ENCODE measurements at regions not wholly inside any gene's neighbourhood (a gene's known extent, or its start where the extent isn't known, plus 50 kb on each side); places are given as distances from the start of the nearest gene placed in this dataset.

DNA sequence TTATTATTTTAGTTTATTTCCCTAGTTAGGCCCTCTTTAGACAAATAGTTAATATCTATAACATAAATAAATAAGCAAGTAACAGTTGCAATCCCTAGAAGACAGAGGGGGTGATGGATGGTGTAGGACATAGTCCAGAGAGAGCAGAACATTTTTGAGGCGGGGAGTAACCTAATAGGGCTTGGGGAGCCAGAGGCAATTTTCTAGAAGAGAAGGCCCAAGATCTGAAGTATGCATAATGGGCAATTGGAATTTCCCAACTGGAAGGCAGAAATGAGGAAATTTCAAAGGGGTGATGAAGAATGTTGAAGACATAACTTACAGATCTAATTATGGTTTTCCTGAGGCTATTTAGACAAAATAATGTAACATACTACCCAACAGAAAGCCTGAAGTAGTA is 525.7 kb downstream of the TUSC7 start:
- DNase-seq (ENCODE audit: low read depth in 4 of 4, low spot score in 3 of 4) = no peak

DNA sequence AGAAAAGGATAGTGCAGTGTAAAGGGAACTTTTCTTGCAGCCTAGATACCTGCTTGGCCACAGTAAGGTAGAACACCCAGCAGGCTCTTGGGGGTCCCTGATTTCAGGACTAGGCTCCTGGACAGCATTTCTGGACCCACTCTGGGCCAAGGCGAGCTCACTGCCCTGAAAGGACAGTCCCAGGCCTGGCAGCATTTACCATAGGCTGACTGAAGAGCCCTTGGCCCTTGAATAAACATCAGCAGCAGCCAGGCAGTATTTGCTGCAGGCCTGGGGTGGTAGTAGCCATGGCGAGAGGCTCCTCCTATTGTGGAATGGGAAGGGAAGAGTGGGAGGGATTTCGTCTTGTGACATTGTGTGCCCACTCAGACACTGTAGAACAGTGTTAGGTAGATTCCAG is 529.2 kb downstream of the TUSC7 start:
- DNase-seq (ENCODE audit: low read depth in 4 of 4, low spot score in 3 of 4) = no peak

DNA sequence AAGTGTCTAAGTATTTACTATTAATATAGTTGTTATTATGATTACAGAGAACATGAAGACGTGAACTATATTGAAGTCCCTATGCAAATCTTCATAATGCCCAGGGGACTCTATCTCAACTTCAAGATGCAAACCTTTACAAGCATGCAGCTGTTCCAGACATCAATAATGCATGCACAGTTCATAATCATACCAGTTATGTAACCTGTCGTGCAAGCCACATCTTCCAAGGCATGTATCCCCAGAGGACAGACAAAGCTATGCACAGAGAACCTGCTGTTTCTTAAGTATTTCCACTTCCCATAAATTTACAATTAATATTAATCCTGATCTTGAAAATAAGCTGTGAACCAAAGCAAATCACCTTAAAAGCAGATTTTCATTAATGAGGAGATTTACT is 534.1 kb downstream of the TUSC7 start:
- no peak for DNase-seq (ENCODE audit: low read depth in 4 of 4, low spot score in 3 of 4)

DNA sequence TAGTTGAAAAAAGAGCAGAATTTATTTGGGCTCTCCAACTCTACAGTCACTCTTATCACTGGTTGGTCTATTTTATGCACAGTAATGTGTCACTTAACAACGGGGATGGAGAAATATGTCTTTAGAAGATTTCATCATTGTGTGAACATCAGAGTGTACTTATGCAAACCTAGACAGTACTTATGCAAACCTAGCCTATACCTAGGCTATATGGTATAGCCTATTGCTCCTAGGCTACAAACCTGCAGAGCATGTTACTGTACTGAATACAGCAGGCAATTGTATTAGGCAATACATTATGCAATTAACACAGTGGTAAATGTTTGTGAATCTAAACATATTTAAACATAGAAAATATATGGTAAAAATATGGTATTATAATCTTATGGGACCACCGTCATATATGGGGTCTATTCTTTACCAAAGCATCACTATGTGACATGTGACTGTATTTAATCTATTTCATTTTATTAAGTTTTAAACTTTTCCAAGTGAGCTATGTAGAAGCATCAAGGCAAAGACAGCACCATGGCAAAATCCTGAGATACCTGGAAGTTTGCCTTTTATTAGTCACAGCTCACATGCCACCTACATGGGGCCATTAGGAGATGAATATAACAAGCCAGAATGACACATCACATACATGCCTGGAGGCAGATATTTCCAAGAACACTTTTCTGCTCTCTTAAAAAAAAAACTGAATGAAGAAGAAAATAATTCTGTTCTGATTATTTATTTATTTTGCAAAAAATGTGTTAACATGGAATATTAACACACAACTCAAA is 537.4 kb downstream of the TUSC7 start:
- DNase-seq (ENCODE audit: low read depth in 4 of 4, low spot score in 3 of 4) = no peak

DNA sequence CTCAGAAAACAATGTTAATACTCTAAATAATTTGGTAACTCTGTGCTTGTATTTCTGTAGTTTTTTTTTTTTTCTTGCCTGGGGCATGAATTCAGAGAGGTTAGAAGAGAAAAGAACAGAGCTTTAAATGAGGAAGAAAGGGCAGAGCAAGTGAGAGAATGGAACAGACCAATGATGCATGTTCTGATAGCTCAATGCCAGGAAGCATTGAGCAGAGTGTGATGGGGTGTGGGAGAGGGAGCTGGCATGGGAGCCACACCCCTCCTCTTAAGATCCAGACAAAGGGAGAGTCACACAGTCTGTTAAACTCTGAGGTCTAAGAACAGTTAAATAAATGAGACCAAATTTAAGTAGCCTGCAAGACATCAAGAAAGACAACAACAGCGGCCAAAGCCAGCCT is 538.6 kb downstream of the TUSC7 start:
- DNase-seq (ENCODE audit: low read depth in 4 of 4, low spot score in 3 of 4) = no peak

DNA sequence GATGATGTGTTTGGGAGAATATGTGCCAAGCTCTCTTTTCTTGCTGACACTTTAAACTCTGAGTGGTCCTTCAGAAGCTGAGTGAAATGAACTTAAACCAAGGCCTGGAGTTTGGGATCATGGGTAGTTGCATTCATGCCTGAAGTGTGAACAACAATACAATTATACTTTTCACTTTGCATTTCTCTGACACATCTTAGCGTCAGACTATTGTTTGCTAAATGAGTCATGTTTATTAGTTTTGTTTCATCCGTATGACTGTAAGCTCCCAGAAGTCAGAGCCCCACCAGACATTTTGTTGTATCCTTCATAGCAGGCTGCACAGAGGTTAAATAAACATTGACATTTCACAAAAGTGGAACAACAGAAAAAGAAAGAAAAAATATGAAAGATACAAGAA is 542.6 kb downstream of the TUSC7 start:
- no peak for DNase-seq (ENCODE audit: low read depth in 4 of 4, low spot score in 3 of 4)

DNA sequence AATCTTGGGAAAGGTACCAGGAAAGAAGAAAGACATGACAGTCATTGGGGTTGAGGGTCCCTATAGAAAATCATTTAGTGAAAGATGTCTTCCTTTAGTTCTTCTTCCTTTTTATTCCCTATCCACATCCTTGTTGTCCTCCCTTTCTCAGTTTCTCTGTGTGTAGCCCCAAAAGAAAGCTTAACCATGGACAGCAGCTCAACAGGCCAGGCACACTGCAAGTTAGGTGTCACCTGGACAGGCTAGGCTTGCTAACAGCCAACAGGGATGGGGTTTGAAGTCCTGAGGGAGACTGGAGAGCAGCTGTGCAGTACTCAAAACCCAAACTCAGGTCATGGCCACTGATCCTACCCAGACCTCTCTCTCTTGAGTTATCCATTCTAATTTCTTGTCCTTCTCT is 543.1 kb downstream of the TUSC7 start:
- no peak for DNase-seq (ENCODE audit: low read depth in 4 of 4, low spot score in 3 of 4)

DNA sequence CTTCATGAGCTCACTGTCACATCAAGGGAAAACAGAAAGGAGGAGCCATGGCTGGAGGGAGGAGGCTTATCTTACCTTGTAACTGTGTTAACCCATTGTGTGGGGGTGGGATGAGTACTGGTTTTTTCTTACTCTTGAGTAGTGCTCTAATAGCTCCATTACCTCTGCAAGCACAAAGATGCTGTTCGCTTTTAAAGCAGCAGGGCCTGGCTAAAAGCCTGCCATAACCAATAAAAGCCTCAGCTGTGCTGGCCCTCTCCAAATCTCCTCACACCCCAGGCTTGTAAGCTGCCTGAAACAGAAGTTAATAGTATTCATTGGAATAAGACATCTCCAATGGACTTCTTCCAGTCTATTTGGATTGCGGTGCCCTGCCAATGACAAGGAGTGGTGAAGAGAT is 544.1 kb downstream of the TUSC7 start:
- no peak for DNase-seq (ENCODE audit: low read depth in 4 of 4, low spot score in 3 of 4)

DNA sequence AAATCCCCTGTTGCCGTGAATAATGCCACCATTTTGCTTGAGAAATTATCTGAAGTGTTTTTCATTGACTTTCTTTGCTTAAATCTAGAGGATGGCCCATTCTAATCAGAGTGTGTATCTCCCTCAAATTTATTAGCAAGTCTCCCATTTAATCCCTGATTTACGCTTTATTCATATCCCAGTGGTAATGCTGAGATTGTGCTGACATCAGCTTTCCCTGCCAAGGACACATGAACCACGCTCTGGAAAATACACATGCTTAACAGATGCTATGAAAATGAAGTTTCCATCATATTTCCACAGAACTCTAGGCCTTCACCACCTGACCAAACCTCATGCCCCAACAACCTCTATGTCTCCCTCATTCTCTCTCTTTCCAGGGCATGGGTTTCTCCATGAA is 545.4 kb downstream of the TUSC7 start:
- DNase-seq (ENCODE audit: low read depth in 4 of 4, low spot score in 3 of 4) = no peak

DNA sequence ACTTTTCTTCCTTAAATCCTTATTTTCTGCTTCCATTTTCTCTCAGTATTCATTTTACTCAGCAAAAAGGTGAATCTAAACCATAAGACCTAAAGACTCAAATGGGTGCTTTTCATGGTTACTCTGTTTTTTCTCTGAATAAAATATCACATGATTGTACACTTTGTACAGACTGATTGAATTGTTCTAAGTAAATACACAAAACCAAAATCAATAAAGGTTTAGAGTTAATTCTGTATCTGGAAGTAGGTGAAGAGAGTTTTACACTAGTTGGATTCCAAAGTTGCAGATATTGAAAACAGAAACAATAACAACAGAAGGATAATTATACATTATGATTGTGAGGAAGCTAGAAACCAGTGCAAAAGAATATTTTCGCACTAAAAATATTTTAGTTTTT is 546.2 kb downstream of the TUSC7 start:
- no peak for DNase-seq (ENCODE audit: low read depth in 4 of 4, low spot score in 3 of 4)

DNA sequence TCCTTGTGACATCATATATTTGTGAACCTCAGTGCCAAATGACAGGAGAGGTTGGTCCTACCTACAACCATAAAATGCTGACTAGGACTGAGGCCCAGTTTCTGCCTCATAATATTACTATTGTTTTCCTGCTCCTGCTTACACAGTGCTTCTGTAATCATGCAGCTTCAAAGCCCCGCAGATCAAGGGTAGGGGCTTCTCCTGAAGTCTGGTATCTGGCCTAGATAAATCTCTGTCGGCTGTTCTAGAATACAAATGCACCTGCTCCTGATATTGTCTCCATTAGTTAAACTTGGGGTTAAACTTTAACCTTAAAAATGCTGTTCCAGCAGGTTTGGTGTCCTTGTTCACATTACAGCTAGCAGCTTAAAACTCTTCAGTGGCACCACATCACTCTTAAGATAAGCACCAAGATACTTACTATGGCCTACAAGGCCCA is 552.4 kb downstream of the TUSC7 start:
- DNase-seq (ENCODE audit: low read depth in 4 of 4, low spot score in 3 of 4) = no peak

DNA sequence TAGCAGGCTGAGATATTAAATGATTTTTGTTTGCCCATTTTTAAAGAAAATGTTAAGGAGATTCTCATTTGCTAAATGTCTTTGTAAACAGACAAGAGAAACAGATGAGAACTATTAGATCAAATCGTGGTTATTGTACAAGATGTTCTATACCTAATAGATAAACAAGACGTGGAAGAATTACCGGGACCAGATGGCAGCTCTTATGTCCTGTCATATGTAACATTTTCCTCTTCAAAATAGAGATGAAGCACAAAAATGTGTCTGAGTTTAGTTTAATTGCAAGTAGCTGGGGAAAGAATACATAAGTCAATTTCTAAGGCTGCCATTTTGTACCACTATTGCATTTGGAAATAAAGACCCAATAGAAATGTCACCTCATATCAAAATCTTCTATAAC is 553.7 kb downstream of the TUSC7 start:
- no peak for DNase-seq (ENCODE audit: low read depth in 4 of 4, low spot score in 3 of 4)

DNA sequence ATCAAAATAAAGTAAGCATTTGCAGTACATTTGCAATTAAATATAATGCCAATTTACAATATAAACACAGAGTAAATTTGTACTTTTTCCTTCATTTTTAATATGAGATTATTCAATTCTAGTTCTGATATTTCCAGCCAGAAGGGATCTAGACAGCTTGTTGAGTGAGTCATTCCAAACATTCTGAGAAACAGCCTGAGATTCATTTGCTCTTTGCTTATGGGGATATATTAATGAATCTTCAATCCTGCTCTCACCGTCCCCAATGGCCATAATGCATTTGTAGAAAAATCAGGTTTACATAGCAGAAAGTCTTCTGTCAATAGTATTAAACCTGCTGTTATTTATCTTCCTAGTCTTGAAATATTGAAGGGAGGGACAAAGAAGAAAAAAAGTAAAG is 554.2 kb downstream of the TUSC7 start:
- no peak for DNase-seq (ENCODE audit: low read depth in 4 of 4, low spot score in 3 of 4)

DNA sequence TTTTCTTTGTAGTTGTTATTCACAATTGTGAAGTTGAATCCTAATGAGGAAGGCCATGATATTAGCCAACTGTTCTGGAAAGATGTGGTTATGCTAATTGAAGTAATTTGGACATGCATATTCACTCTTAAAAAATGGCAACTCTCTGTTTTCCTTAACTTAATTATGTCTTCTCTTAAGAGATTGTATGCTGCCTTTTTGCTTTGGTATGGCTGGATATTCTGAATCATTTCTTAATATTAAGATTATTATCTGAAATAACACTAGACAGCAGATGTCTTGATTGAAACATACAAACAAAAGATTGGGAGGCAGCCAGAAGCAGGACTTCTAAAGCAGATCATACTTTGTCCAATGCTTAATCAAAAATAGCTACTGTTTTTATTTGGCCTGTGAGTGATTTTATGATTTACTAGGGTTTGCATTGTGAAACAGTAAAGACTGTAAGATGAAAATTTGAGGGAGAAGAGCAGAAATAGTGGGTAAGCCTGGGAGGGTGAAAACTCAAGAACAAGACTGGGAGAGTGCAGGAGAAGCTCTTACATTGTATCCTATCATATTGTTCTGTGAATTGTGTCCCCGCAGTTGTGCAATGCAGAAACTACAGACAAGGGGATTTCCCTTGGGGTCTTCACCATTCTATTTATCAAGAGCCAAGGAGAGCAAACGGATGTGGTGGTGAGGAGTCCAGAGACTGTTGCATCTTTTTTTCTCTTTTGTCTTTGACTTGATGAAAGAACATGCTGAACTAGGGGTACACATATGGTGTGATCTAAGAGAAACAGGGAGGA is 554.8 kb downstream of the TUSC7 start:
- DNase-seq (ENCODE audit: low read depth in 4 of 4, low spot score in 3 of 4) = no peak

DNA sequence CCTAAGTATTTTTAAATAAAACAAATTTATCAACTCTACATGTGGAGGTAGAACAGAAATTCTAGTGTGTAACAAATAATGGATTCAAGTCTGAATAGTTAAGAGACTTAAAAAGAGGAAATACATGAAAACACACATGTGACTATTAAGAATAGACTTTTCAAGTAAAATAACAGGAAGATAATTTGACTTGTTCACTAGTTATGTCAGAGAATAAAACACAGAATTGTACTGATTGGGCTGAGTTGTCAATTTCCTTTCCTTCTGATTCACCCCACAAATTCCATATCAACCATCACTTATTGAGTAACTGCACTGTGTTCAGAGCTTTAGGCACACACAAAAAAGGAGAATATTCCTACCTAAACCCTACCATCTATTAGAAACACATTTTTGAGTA is 557.2 kb downstream of the TUSC7 start:
- no peak for DNase-seq (ENCODE audit: low read depth in 4 of 4, low spot score in 3 of 4)

DNA sequence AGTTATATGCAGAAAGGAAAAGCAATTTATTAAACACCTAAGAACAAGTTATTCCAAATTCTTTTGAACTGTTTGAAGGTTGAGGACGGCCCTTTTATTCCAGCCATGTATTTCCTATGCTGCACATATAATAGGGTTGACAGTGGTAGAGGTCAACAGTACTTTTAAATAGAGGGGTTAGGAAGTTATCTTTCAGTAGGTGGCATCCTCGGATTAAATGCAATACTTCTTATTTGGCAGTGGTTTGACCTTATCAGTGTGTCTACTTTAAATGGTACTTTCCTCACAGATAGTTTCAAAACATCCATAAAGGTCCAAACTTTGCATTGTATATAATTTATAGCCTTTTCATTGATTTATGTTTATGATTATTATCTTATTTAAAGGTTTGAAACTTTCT is 558.7 kb downstream of the TUSC7 start:
- no peak for DNase-seq (ENCODE audit: low read depth in 4 of 4, low spot score in 3 of 4)

DNA sequence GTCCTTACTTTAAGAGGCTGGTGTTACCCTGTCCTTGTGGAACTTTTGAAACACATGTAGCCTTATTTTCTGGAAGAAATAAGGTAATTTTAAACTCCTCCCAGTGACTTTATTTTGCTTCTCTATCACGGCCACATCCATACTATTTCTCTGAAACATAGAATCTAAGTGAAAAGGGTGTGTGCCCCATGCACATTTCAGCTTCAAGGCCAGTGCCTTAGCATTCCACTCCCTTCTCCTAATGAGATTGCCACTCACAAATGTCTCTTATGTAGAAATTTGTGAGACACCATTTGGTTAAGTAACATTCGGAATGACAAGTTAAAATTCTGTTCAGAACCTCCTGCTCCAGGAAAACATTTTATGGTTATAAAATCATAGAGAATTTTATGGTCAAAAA is 562.7 kb downstream of the TUSC7 start:
- DNase-seq (ENCODE audit: low read depth in 4 of 4, low spot score in 3 of 4) = no peak

DNA sequence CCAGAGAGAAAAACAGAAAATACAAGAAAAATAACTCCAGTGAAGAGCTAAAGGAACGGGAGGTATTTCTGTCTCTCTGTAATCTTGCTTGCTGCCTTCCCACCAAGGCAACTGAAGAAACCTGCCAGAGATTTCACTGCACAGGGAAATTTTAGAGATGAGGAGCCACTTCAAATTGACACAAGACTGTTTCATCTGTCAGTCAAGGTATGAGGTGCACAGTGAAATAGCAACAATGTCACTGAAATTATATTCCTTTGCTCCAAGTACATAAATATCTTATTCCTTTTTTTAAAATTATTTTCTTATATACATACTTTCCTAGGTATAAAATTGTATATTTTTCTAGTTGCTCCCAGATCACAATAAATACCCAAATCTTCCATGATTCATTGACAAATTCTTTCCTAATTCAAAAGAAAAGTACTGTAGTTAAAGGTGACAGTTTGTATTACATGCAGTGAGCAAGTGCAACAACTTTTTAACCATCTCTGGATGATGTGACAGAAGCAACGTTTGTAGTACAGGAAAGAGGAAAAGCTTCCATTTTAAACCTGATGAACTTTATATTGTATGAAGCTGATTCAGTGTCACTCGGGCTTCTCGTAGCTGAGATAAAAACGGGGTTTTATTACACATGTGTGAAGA is 563.4 kb downstream of the TUSC7 start:
- no peak for DNase-seq (ENCODE audit: low read depth in 4 of 4, low spot score in 3 of 4)

DNA sequence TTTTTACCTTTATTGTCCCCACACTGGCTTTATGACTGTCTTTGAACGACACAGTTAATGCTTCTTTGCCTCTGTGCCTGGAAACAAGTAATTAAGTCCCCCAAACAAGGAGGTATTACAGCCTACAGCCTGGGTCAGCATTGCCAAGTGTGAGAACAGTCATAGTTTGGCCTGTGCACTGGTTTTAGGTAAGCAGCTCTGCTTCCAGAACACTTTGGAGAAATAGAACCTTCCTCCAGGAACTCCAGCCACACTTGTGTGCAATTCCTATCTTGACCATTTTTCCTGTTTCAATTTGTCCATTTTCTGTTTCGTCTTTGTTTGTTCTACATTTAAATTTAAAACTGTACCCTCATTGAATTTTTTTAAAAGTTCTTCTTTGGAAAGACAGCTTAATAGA is 568.2 kb downstream of the TUSC7 start:
- DNase-seq (ENCODE audit: low read depth in 4 of 4, low spot score in 3 of 4) = no peak

DNA sequence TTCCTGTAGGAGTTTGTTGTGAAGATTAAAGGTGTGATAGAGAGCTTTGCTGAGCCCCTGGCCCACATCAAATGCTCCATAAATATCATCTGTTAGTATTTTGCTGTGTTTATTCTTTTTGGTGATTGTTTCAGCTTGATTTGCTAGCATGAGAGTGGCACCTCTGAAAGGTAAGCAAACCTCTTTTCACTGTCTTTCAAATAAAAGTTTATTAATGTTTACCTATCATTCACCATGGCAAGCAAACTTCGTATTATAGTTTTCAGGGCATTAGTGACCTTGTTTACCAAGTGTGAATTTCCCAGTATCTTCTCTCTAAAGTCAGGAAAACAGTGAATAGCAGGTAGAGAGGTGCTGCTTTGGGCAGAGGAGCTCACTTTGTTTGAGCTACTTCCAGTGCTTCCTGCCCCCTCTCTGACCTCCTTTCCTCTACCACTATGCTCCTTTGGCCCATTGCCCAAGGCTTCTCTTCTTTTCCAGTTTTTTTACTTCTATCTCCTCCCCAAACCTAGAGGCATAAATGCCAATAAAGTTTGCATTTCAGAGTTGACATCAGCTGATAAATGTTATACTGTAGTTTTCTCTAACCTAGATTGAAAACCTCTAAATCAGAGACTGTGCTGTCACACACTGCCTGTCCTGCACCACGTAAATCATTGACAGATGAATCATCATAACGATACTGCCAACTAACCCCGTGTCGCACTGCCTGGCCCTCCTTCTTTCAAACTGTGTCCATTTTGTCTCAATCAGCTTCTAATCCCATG is 569.0 kb downstream of the TUSC7 start:
- DNase-seq (ENCODE audit: low read depth in 4 of 4, low spot score in 3 of 4) = no peak

DNA sequence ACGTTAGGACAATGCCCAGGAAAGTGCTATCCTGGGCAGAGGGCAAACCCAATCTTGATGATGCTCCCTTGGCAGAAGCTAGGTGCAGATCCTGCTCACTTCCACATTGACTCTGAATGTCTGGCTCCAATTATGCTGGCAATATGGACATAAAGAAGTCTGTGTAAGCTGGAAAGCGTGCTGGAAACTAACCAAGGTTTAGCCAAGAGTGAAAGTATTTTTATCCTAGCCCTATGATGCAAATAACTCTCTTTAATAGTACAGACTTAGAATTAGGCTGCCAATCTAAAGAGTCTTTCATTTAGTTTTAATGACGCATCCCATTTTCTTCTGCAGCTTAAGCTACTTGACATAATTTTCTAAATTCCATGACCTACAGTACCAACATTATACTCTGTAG is 571.8 kb downstream of the TUSC7 start:
- DNase-seq (ENCODE audit: low read depth in 4 of 4, low spot score in 3 of 4) = no peak

All from left renal pelvis (tissue), 4 donors.